Activated T-cell treated with anti-CD3 and anti-CD28 coated beads, Interleukin-2, amount 50 U/mL, for 72 hours (primary cell): ENCODE measurements at regions not wholly inside any gene's neighbourhood (a gene's known extent, or its start where the extent isn't known, plus 50 kb on each side); places are given as distances from the start of the nearest gene placed in this dataset.

Experiments used
- ATAC-seq, 2 donors: fragments of 150-1000 bp; cut with Tn5 transposase; replicated peaks in 1 of 2; 2 replicates each; pipeline ENCODE4 v1.10.0; 2021; ENCODE audit warnings: moderate library complexity in 2 of 2, mild to moderate bottlenecking in 1 of 2
- DNase-seq, 2 donors: peaks; one replicate each; pipeline ENCODE4 v3.0.0; 2021 to 2022; ENCODE audit warnings: mixed read lengths in 1 of 2
- H3K27ac Mint-ChIP-seq: one replicate; pipeline ENCODE4 v1.8.0; 2022; ENCODE audit warnings: mild to moderate bottlenecking, moderate library complexity, mixed read lengths
- H3K27me3 Mint-ChIP-seq: one replicate; pipeline ENCODE4 v1.8.0; 2022; ENCODE audit warnings: low read depth, mixed read lengths
- H3K36me3 Mint-ChIP-seq, 2 donors: one replicate each; pipeline ENCODE4 v1.8.0; 2022; ENCODE audit warnings: mixed read lengths in 2 of 2, mild to moderate bottlenecking in 1 of 2; ENCODE audit not compliant: insufficient read depth in 2 of 2
- H3K4me1 Mint-ChIP-seq: one replicate; pipeline ENCODE4 v1.8.0; 2022; ENCODE audit warnings: low read depth, mixed read lengths
- H3K4me3 Mint-ChIP-seq, 2 donors: one replicate each; pipeline ENCODE4 v1.8.0; 2022; ENCODE audit warnings: mild to moderate bottlenecking in 2 of 2, mixed read lengths in 2 of 2, moderate library complexity in 2 of 2
- H3K9me3 Mint-ChIP-seq, 2 donors: one replicate each; pipeline ENCODE4 v1.8.0; 2022; ENCODE audit warnings: mixed read lengths in 2 of 2

DNA sequence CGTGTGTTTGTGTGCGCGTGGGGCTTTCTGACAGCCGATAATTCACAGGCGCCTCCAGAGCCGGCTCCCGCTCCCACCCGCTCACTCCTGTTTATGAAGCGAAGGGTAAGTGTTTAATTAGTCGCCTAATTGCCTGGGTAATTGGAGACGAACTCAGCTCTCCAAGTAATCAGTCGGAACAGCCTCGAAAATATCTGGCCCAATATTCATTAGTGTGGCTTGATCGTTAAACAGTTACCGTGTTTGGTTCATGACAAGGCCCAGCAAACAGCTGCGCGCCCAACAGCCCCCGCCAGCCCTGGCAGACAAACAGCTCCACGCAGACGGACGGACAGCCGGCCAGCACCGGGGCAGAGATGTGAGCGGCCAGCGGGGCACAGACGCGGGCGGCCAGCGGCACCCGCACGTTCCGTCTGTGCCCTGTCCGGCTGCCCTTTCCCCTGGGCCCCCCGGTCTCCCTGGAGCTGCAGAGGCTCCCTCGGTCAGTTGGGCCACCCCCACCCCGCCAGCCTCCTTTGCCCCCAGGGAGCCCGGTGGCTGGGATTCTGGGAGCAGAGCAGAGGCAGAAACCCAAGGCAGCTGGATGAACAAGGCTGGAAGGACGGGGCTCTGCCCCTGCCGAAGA is 98.2 kb downstream of the UNCX start:
- no peak overlapping the region for H3K4me3 Mint-ChIP-seq
- ATAC-seq (no peak), DNase-seq (no peak)
- H3K4me1 Mint-ChIP-seq, result no peaks in the 10 kb centered on the region
- no peaks in the 10 kb centered on the region for H3K27me3 Mint-ChIP-seq
- H3K9me3 Mint-ChIP-seq, result peaks cover 0 to 2% of the 10 kb centered on the region in 2 donors
- peaks cover 0 to 3% of the 10 kb centered on the region in 2 donors for H3K36me3 Mint-ChIP-seq
- H3K27ac Mint-ChIP-seq, result no peak overlapping the region

DNA sequence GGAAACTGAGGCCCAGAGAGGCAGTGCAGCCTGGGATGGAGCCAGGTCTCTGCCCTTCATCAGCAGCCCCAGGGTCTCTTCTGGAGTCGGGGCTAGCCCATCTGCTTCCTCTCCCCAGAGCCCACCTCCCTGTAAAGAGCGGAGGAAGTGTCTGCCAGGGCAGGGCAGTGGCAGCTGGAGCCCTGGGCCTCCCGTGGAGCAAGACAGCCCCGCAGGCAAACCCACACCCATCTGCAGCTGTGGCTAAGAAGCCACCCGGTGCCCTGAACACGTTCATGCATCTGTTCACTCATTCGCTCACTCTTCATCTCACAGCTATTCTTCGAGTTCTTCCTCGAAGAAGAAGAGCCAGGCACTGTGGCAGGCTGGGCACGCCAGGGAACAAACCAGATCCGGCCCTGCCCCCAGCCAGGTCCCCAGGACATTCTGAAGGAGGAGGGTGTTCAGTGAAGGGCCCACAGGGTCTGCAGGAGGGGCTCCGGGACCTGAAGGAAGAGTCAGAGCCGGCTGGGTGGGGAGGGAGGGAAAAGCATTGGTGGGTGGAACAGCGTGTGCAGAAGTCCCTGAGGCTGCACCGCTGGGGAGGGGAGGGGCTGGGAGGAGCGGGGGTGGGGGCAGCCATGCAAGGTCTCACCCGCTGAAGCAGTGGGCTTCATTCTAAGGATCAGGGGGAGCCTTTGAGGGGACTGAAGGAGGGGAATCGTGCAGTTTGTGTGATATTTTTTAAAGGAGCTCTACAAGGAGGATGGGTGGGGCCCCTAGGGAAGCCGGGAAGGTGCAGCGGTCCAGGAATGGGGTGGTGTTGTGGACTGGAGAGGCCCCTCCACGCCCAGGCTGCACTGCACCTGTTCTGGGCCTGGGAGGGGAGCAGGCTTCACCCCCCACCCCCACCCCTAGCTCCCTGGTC is 99.1 kb downstream of the UNCX start:
- H3K4me3 Mint-ChIP-seq, result no peak overlapping the region
- H3K27me3 Mint-ChIP-seq, result no peaks in the 10 kb centered on the region
- peaks cover 2 to 3% of the 10 kb centered on the region in 2 donors for H3K9me3 Mint-ChIP-seq
- H3K27ac Mint-ChIP-seq, result no peak overlapping the region
- peaks cover 3 to 5% of the 10 kb centered on the region in 2 donors for H3K36me3 Mint-ChIP-seq
- no peak for DNase-seq
- no peaks in the 10 kb centered on the region for H3K4me1 Mint-ChIP-seq
- no peak for ATAC-seq

DNA sequence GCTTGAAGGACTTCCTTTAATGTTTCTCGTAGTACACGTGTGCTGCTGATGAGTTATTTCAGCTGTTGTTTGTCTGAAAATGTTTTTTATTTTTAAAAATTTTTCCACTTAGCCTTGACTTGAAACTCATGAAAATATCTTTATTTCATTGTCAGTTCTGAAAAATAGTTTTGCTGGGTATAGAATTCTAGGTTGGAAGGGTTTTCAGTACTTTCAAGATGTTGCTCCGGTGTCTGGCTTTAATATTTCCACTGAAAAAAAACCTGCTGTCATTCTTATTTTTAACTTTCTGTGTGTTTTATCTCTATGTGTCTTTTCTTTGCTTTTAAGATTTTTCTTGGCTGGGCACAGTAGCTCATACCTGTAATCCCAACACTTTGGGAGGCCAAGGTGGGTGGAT is 103.8 kb downstream of the UNCX start:
- DNase-seq, result no peak
- H3K27me3 Mint-ChIP-seq, result peaks cover 10% of the 10 kb centered on the region
- ATAC-seq, result no peak

DNA sequence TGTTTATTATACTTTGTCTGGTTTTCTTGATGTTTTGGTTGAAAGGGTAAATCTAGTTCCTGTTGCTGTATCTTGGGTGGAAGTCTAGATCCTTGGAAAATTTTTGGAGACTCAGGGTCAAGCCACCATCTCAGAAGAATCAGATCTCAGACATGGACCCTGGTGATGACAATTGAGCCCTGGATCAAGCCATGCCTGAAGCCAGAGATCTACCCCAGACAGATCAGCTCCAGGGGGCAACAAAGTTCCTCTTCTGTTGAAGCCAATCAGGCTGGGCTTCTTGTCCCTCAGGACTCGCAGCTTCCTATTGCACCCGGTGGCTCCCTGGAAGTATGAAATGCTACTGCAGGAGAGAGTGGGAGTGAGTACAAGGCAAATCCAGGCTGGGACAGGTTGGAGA is 106.9 kb downstream of the UNCX start:
- peaks cover 8 to 16% of the 10 kb centered on the region in 2 donors for H3K9me3 Mint-ChIP-seq
- ATAC-seq (no peak), DNase-seq (no peak)
- no peak overlapping the region for H3K4me3 Mint-ChIP-seq
- H3K27me3 Mint-ChIP-seq, result peaks cover 10% of the 10 kb centered on the region
- H3K27ac Mint-ChIP-seq, result no peak overlapping the region
- H3K36me3 Mint-ChIP-seq, result peaks cover 11 to 12% of the 10 kb centered on the region in 2 donors
- H3K4me1 Mint-ChIP-seq, result no peaks in the 10 kb centered on the region

More for the DNA sequence above, 103.8 kb downstream of the UNCX start:
- Mint-ChIP-seq H3K36me3 (peaks cover 11 to 14% of the 10 kb centered on the region in 2 donors), H3K4me3 (no peak overlapping the region), H3K9me3 (peaks cover 8 to 13% of the 10 kb centered on the region in 2 donors), H3K27ac (no peak overlapping the region), H3K4me1 (no peaks in the 10 kb centered on the region)

DNA sequence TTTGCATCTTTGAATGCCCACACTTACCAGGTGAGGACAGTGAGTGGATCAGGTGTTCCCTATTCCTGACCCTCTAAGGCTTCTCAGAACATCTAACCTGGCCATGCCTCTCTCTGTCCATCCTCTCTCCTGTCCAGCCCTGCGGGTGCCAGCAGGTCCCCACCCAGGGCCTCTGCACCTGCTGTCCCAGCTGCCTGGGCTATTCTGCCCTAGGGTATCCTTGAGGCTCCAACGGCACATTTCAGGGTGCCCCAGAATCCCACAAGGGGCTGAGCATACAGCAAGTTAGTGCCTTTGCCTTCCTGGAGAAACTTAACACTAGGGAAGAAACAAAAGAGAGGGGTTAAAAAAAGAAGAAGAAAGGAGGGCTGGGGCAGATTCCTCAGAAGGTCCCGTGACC is 107.4 kb downstream of the UNCX start:
- ATAC-seq (no peak), DNase-seq (no peak)
- Mint-ChIP-seq H3K4me1 (no peaks in the 10 kb centered on the region), H3K4me3 (no peak overlapping the region), H3K27ac (no peak overlapping the region), H3K36me3 (peaks cover 11% of the 10 kb centered on the region in 2 donors), H3K9me3 (peaks cover 8 to 16% of the 10 kb centered on the region in 2 donors), H3K27me3 (peaks cover 10% of the 10 kb centered on the region)

DNA sequence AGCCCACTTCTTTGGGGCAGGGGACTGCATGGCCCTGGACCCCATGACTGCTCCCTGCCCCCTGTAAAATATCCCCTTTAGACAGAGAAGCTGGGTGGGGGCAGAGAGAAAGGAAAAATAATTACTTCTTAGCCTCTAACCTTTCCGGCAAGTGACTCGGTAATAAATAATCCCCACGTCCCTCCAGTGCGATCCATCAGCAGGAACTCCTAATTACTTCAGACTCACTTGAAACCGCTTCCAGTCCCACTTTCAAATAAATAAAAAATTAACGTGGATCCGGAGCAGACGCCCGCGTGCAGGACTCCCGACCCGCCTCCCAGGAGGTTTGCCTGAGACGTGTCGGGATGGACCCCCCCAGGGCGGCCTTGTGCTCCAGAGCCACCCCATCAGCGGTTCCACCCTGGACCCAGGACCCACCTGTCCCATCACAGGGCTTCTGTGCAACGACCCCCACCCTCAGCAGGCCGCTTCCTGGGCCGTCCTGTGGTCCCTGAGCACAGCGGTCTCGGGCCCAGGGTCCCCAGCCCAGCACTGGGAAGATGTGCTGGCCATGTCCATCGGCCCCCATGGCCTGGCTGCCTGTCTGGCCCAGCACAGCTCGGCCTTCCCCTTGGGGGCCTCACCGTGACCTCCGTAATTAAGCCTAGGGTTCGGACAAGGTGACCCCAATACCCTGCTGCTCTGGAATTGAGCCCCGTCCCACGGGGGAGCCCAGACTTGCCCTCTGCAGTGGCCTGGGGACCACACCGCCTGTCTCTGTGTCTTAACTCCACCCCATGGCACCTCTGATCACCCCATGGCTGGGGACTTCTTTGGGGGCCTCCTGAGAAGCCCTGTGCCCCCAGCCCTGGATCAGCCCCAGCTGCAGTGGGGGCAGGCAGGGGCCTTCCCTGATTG is 108.0 kb downstream of the UNCX start:
- Mint-ChIP-seq H3K9me3 (peaks cover 8 to 15% of the 10 kb centered on the region in 2 donors), H3K4me1 (no peaks in the 10 kb centered on the region), H3K4me3 (no peak overlapping the region), H3K27me3 (peaks cover 10% of the 10 kb centered on the region), H3K36me3 (peaks cover 10 to 11% of the 10 kb centered on the region in 2 donors), H3K27ac (no peak overlapping the region)
- no peak for DNase-seq
- no peak for ATAC-seq

DNA sequence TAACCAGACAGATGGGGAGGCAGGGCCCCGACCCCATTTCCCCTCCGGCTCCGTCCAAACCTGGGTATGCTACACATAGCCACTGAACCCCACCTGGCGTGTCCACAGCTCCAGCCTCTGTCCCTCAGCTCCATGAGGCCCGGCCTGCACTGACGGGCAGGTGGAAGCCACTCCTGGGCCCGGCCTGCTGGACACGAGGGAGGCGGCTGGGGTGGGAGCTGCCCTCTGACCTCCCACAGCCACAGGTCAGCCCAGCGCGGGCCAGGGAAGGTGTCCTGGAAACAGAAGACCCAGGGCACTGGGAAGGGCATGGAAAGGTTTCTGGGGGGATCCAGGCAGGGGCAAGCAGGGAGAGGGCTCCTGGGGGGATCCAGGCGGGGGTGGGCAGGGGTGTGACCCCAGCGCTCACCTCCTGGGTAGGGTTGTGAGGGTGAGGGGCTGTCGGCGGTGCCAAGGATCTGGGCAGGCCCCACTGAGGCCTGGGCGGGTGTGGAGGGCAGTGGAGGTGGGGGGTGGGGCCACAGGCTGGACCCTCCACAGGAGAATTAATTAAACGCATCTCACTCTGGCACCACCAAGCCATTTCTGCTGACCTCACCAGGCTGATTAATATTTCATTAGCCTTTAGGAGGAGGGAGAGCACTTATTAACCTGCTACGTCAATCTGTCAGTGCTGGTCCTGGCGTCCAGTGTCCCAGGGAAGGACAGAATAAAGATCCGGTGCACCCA is 108.9 kb downstream of the UNCX start:
- H3K4me1 Mint-ChIP-seq, result no peaks in the 10 kb centered on the region
- no peak overlapping the region for H3K27ac Mint-ChIP-seq
- H3K36me3 Mint-ChIP-seq, result peaks cover 9 to 10% of the 10 kb centered on the region in 2 donors
- ATAC-seq (no peak), DNase-seq (no peak)
- no peak overlapping the region for H3K4me3 Mint-ChIP-seq
- H3K9me3 Mint-ChIP-seq, result peaks cover 6 to 15% of the 10 kb centered on the region in 2 donors
- peaks cover 10% of the 10 kb centered on the region for H3K27me3 Mint-ChIP-seq

- H3K4me1 Mint-ChIP-seq, result no peaks in the 10 kb centered on the region
- H3K36me3 Mint-ChIP-seq, result peaks cover 6 to 10% of the 10 kb centered on the region in 2 donors
- no peak for ATAC-seq
- no peak overlapping the region for H3K4me3 Mint-ChIP-seq
- H3K9me3 Mint-ChIP-seq, result peaks cover 4 to 15% of the 10 kb centered on the region in 2 donors
- no peak overlapping the region for H3K27ac Mint-ChIP-seq
- peaks cover 10% of the 10 kb centered on the region for H3K27me3 Mint-ChIP-seq
- no peak for DNase-seq
Measured at GRCh38 chr7:1342090-1342640, 109.5 kb downstream of the UNCX start.

DNA sequence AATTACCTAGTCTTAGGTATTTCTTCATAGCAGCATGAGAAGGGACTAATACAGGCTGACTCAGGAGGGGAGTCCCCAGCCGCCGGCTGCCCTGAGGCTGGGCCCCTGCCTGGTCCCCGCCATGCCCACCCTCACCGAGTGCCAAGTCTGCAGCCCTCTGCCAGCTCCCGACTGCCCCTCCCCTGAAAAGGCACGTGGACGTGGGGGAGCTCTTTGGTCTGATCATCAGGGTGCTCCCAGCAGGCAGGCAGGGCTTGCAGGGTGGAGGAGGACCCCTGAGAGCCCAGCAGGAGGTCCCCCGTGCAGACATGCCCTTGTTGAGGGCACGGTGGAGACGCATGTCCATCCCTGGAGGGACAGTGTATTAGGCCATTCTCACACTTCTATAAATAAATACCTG is 110.9 kb downstream of the UNCX start:
- peaks cover 10% of the 10 kb centered on the region for H3K27me3 Mint-ChIP-seq
- ATAC-seq (no peak), DNase-seq (no peak)
- H3K27ac Mint-ChIP-seq, result no peak overlapping the region
- H3K9me3 Mint-ChIP-seq, result peaks cover 0 to 10% of the 10 kb centered on the region in 2 donors
- H3K4me3 Mint-ChIP-seq, result no peak overlapping the region
- H3K4me1 Mint-ChIP-seq, result no peaks in the 10 kb centered on the region
- H3K36me3 Mint-ChIP-seq, result peaks cover 0 to 5% of the 10 kb centered on the region in 2 donors

- peaks cover 0 to 3% of the 10 kb centered on the region in 2 donors for H3K9me3 Mint-ChIP-seq
Measured at GRCh38 chr7:1344421-1344820, 111.7 kb downstream of the UNCX start.

GRCh38 chr7:1344981-1345701 is 112.5 kb downstream of the UNCX start:
- H3K36me3 Mint-ChIP-seq, result no peaks in the 10 kb centered on the region
- no peak for ATAC-seq
- H3K4me3 Mint-ChIP-seq, result no peak overlapping the region
- no peaks in the 10 kb centered on the region for H3K27me3 Mint-ChIP-seq
- no peak overlapping the region for H3K27ac Mint-ChIP-seq
- H3K9me3 Mint-ChIP-seq, result peaks cover 0 to 3% of the 10 kb centered on the region in 2 donors
- no peak for DNase-seq
- H3K4me1 Mint-ChIP-seq, result no peaks in the 10 kb centered on the region

More at GRCh38 chr7:1344421-1344820, 111.7 kb downstream of the UNCX start:
- no peaks in the 10 kb centered on the region for H3K4me1 Mint-ChIP-seq
- ATAC-seq (no peak), DNase-seq (no peak)
- no peak overlapping the region for H3K4me3 Mint-ChIP-seq
- H3K27ac Mint-ChIP-seq, result no peak overlapping the region
- peaks cover 4% of the 10 kb centered on the region for H3K27me3 Mint-ChIP-seq
- no peaks in the 10 kb centered on the region for H3K36me3 Mint-ChIP-seq
